HG03196 (cell line): ENCODE measurements at regions not wholly inside any gene's neighbourhood (a gene's known extent, or its start where the extent isn't known, plus 50 kb on each side); places are given as distances from the start of the nearest gene placed in this dataset.

Source experiments
- ATAC-seq: cut with Tn5 transposase; IDR thresholded peaks from one replicate; pipeline ENCODE4 v1.9.1; 2021; ENCODE audit not compliant: unreplicated experiment

DNA sequence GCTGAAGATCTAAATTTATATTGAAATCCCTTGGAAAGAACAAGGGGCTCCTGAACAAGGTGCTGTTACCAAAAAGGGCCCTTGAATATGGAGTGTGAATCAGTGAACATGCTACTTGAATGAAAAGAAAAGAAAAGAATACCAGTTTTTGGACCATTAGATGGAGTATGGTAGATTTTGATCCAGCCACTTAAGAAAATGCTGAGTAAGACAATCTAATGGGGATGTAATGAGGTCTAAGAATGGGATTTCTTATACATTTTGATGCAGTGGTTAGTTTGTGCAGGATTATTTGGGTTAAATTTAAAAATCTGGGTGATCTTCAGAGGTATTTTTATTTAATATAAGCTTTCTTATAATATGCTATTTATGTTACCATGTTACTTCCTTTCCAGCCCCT lies 2003.0 kb upstream of the LRRTM1 start:
- no peak for ATAC-seq

DNA sequence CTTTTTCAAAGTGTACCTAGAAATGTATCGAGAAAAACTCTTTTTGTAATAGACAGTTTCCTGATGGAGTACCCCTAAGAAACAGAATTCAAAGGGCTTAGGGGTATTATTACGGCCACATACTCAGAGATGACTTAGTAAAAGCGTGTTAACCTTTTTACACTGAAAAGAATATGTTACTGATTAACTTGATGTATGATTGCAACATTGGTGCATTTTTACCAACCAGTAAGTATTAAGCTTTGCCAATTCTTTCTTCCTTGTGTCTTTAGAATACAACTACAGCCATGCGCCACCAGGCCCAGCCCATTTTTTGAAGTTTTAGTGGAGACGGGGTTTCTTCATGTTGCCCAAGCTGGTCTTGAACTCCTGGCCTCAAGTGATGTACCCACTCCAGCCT lies 1997.0 kb upstream of the LRRTM1 start:
- ATAC-seq, result no peak

DNA sequence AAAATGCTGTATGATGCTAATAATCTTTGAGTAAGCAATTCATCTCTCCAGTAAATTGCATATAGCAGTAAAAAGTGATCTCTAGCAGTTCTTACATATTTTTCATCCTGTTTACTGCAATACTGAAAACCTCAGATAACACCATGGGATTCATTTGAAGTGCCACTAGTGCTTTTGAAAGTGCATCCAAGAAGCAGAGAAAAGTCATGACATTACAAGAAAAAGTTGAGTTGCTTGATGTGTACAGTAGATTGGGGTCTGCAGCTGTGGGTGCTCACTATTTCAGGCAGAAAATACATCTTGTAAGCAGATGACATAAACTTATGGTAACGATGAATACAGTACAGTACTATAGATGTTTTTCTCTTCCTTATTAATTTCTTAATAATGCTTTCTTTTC lies 1984.9 kb upstream of the LRRTM1 start:
- ATAC-seq, result no peak

DNA sequence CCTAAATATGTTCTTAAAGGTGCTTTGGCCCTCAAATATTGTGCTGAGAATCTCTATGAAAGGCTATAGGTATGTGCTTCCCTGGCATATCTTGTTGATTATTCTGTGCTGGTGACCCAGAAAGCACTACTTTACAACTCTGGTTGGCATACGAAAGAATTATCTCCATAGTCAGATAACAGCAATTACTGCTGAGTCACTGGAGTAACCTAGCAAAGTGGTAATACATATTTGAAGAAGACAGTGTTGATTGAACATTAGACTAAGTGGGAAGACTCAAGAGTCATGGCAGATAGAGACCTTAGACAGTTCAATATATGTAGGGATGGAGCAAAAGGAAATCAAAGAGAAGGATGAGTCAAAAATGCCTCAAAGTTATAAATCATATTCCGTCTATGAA lies 1978.5 kb upstream of the LRRTM1 start:
- ATAC-seq, result no peak

DNA sequence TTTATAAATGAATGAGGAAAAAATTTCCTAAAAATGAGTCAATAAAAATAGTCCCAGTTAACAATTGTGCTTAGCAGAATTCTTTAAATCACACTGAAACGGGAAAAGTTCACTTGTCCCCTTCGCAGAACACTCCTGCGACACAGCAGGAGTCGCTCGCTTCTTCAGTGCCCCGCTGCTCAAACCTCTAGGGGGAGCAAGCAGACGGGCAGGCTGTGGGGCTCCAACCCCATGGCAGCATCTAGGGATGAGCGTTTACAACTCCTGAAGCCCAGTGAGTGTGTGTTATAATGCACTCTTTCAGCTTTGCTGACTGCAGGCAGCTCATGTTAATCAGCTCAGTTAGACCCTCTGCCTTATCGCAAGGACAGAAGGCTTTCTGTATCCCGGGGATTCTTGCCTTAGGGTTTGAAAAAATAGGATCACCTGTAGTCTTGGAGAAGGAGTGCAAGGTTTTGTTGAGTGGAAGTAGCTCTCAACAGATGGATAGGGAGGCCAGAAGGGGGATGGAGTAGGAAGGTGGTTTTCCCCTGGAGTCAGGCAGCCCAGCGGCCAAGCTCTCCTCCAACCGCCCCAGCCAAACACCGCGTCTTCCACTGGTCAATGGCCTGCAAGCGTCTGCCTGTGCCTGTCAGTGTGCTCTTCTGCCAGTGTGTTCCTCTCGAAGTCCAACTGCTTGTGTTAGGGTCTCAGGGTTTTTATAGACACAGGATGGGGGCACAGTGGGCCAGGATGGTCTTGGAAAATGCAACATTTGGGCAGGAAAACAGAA lies 1977.7 kb upstream of the LRRTM1 start:
- no peak for ATAC-seq

DNA sequence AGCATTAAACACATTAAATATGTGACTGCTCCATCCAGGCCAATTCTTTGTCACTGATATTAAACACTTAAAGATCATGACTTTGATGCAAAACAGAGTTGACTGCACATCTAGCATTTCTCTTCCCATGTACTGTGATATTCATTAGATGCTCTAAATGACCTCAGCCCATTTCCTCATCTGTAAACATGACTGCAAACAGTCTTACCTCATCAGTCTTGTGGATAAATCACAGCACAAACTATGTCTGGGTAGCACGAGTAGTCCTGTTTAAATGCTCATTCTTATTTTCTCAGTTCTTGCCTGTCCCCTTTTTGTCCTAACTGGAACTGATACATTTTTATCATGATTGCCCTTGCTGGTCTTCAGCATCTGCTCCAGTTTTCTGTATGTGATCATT lies 1974.8 kb upstream of the LRRTM1 start:
- ATAC-seq, result no peak

DNA sequence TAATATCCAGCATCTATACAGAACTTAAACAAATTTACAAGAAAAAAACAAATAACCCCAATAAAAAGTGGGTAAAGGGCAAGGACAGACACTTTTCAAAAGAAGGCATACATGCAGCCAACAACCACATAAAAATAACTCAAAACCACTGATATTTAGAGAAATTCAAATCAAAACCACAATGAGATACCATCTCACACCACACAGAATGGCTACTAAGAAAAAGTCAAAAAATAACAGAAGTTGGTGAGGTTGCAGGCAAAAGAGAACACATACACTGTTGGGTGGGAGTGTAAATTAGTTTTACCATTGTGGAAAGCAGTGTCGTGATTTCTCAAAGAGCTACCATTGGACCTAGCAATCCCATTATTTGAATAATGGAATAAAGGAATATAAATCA lies 1973.9 kb upstream of the LRRTM1 start:
- ATAC-seq, result no peak

DNA sequence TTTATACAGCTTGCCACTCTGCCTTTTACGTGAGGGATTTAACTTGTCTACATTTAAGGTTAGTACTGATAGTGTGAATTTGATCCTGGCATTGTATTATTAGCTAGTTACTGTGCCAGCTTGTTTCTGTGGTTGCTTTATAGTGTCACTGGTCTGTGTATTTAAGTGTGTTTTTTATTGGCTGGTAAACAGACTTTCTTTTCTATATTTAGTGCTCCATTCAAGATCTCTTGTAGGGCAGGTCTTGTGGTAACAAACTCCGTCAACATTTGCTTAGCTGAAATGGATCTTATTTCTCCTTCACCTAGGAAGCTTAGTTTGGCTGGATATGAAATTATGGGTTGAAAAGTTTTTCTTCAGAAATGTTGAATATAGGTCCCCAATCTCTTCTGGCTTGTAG lies 1971.0 kb upstream of the LRRTM1 start:
- ATAC-seq, result no peak

DNA sequence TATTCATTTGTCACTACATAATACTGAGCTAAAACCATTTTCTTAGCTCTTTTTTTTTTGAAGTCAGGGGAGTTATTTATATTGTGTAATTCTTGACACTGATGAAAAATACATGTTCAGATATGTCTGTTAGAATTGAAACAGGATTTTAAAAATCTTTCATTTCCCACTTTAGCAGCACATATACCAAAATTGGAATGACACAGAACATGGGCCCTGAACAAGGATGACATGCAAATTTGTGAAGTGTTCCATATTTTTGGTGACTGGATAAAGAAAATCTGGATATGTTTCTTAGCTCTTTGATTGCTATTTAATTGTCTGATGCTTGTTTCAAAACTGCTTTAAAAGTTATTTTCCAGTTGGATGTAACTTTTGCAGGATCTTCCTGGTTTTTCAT lies 1963.9 kb upstream of the LRRTM1 start:
- ATAC-seq, result no peak

DNA sequence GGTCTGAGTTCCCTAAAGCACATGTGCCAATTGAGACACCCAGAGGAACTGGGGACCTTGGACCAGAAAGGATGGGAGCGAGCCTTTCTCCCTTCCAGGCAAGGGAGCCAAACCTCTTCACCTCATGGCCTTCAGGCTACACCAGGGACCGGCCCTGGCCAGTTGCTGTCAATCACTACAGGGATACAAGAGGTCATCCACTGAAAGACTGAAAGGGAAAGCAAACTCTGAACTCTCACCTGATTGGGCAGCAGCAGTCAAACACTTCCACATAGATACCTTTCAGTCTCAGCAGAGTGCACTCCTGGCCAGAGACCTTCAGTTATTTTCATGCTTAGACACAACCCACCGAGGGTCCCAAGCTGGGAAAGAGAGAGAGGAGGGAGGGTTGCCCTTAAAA lies 1956.0 kb upstream of the LRRTM1 start:
- ATAC-seq, result no peak

DNA sequence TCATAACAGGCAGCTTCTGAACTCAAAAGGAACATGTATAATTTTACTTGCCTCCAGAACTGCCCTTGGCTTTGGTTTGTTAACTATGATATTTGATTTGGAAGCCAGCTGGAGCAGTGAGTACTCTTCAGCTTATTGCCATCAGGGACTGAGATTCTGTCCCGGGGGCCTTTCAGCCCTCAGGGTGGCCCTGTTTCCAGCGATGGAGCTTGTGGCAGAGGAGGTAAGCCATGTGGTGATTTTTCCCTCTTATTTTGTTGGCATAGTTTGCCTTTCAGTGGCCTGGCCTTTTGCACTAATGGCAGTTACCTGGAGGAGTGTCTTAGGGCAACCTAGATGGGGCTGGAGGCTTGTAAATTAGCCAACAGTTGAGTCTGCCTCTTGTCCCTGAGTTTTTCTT lies 1955.0 kb upstream of the LRRTM1 start:
- no peak for ATAC-seq

DNA sequence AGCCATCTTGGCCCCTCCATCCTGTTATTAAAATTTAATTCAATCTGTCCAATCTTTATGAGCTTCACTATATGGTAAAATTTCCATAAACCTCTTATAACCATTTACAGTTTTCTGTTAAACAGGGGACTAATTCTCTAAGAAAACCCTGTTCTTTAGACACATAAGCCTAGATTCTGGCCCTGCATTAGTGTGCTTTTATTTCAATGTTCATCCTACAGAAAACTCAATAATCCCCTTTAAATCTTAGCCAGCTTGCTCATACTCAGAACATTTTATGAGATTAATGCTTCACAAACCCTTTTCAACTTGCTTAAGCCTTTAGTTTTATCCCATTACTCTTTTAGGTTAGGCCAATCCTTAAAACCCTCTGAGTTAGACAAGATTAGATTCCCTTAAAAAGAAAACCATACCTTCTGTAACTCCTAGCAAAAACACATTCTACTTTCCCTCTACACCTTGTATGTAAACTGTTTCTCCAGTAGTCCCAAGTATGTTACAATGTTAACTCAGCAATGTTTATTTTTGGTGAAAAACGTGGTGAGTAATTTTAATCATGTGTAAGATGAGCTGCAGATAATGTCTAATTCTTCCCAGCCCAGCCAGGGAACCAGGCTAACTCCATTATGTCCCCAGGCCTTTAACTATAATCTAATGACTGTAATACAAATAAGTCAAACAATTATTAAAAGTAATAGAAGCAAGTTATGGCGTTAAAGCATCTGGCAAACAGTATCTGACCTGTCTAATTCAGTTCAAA lies 1953.4 kb upstream of the LRRTM1 start:
- ATAC-seq, result no peak

DNA sequence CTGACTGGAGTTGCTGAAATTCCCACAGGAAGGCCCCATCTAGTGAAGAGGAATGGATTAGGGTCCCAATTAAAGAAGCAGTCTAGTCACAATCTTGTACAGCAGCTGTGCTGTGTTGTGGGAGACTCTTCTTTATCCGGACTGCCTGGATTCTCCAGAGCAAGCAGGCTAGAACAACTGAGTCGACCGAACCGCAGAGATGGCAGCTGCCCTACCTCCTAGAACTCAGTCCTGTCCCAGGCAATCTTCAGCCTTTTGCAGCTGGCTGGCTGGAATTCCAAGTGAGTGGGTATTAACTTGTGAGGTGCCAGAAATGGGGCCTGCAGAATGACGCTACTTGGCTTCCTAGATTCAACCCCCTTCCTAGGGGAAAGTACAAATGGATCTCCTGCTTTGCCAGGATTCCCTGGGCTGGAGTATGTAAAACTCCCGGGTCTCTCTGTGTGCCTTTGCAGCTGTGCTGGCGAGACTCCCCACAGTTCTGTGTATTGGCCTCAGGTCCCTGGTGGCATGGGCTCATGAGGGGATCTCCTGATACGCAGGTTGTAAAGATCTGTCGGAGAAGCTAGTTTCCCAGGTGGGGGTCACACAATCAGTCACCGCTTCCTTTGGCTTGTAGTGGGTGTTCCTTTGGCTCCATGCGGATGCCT lies 1952.6 kb upstream of the LRRTM1 start:
- ATAC-seq, result no peak

DNA sequence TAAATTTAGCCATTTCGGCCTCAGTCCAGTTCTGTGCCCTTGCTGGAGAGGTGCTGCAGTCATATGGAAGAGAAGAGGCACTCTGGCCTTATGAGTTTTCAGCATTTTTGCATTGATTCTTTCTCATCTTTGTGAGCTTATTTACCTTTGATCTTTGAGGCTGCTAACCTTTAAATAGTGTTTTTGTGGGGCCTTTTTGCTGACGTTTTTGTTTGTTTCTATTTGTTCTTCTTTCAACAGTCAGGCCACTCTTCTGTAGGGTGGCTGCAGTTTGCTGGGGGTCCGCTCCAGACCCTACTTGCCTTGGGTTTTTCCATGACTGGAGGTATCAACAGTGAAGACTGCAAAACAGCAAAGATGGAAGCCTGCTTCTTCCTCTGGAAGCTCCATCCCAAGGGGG lies 1951.7 kb upstream of the LRRTM1 start:
- no peak for ATAC-seq

DNA sequence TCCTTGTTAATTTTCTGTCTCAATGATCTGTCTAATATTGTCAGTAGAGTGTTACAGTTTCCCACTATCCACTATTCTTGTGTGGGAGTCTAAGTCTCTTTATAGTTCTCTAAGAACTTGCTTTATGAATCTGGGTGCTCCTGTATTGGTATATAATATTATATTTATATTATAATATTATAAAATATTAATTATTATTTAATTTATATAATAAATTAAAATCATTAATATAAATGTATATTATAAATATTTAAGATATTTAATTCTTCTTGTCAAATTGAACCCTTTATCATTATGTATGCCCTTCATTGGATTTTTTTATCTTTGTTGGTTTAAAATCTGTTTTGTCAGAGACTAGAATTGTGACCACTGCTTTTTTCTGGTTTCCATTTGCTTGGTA lies 1950.2 kb upstream of the LRRTM1 start:
- no peak for ATAC-seq

DNA sequence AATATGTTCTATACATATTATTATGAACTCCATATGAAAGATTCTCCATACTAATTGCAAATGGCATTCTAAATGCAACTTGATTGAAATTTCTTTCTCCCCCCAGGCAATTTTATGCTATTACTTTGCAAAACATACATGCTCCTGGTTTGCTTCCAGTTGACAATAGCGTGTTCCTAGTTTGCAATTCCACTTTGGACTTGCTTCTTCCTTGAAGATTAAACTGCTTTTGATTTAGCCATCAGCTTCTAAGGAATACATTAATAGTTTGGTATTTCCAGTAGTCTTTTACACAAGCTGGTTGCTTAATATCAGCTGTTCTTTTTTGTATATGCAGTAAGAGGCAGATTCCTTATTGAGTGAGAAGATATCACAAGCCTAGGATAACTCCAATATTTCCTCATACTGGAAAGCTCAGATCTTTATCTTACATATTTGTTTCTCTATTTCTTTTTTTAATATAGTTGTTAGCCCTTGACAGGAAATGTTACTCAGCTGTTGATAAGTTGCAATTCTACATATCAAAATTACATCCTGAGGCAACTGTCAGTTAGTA lies 1941.7 kb upstream of the LRRTM1 start:
- no peak for ATAC-seq

DNA sequence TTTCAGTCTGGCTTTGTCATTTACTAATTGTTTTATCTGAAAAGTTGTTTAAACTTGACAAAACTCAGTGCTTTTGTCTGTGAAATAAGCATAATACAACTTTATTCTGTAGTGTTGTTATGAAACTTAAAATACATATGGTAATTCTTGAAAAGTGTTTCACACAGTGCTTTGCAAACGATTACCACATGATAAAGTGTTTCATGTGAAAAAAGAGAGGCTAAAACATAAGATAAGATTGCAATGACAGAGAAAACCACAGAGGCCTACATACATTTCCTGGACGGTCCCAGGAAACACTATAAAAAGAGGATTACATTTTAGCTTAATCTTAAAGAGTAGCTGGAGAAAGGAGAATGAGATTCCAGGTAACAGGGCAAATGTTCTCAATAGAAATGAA lies 1934.6 kb upstream of the LRRTM1 start:
- no peak for ATAC-seq

DNA sequence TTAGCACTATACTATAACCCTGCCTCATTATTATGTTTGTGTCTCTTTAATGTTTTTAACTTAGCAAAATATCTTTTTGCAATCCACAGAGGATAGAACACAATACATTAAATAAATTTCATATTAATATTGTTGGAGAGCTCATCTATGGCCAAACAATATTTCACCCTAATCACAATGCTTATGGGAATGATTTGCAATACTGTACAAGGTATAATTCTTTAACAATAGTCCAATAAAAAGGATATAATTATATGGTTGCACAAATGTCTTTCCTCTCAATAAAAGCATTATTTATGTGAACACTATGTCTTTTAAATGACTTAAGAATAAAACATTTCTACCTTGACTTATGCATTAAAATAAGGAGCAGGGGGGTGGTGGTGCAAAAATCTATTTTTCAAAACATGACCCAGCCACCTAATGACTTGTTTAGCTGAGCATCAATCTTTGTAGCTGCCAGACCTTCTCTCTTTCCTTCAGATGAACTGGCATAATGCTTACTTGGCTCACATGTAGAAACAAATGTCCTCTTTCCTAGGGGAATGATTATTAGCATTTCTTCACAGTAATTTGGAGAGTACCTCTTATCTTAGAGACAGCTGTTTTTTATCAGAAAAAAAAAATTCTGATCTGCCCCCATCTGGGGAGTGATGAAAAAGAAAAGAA lies 1933.6 kb upstream of the LRRTM1 start:
- ATAC-seq, result no peak

DNA sequence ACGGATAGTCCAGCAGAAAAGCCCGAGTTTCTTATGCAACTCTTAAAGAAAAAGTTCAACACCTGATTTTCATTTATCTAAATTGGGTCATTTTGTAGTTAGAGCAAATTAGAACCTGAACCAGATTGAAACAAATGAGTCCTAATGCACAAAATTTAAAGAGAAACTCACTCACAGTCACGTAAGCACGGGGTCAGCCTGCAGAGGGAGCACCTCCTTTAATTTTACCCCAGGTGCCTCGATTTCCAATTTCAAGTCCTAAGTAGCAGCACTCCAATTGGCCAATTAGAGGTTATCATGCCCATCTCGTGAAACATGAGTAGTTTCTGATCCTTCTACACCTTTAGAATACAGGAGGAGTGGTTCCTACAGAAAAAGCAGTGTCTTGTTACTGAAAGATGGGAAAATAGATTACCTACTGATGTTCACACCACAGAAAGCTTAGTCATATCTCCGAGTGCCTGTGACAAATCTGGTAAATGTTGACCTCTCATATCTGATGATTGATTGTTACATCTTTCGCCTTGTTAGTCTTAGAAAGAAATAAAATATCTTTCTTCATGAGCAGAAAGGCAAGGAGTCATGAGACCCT lies 1929.8 kb upstream of the LRRTM1 start:
- ATAC-seq, result no peak

DNA sequence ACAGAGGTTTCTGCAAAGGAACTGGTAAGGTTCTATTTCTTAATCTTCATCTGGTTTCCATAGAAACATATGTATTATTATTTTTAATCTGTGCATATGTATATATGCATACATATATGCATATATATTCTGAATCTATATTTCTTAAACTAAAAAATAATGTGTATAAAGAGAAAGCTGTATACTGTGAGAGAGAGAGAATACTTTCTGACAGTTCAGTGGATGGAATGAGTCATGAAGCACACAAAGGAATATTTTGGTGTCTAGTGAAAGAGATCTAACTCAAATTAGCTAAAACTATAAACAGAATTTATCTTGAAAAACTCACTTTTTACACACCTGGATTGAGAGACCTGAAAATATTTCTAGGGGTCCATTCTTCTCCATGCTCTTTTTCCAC lies 1929.3 kb upstream of the LRRTM1 start:
- ATAC-seq, result no peak

DNA sequence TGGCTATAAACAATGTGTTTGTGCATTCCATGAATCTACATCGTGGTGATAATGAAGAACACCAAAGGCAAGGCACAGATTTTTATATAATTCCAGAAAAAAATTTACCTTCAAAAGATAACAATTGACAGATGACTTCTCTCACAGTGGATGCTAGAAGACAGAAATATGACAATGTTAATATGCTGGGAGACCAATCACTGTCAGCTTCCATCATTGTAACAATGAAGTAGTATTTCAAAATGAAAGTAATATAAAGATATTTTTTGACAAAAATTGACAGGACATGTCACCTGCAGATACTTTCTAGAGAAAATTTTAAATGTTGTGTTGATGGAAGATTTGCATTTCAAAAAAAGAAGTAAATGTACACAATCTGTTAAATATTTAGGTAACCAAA lies 1925.9 kb upstream of the LRRTM1 start:
- ATAC-seq, result no peak
